GM18951 (cell line): ENCODE measurements at regions not wholly inside any gene's neighbourhood (a gene's known extent, or its start where the extent isn't known, plus 50 kb on each side); places are given as distances from the start of the nearest gene placed in this dataset.
"Not testable (repeated sequence)": the region's sequence is repeated elsewhere in the genome, so short reads cannot be mapped to it uniquely, and the experiment has no call there.

Experiments
- POLR2A ChIP-seq: IDR thresholded peaks from 4 replicates; pipeline ENCODE4 v1.6.1; 2011; ENCODE audit warnings: mild to moderate bottlenecking; ENCODE audit not compliant: insufficient read length, insufficient read depth; ENCODE audit errors: extremely low read depth
- in situ Hi-C: fragments of 300-500 bp; cut with MboI; formaldehyde crosslinking; loops from one replicate; pipeline ENCODE4 v1.12.0; 2022; ENCODE audit warnings: low sequenced_read_pairs, mixed read lengths, inconsistent platforms; ENCODE audit not compliant: unreplicated experiment

GRCh38 chr4:20022471-20022870 is 229.2 kb upstream of the SLIT2 start:
- in situ Hi-C loops, result no loop called here
- TF ChIP-seq POLR2A, result no peak

- in situ Hi-C loops, result no loop called here
- TF ChIP-seq POLR2A, result no peak
Observed at GRCh38 chr4:20020056-20020455, 231.6 kb upstream of the SLIT2 start.

- in situ Hi-C loops, result no loop called here
- no peak for TF ChIP-seq POLR2A
Observed at GRCh38 chr4:20019310-20020015, 232.2 kb upstream of the SLIT2 start.

DNA sequence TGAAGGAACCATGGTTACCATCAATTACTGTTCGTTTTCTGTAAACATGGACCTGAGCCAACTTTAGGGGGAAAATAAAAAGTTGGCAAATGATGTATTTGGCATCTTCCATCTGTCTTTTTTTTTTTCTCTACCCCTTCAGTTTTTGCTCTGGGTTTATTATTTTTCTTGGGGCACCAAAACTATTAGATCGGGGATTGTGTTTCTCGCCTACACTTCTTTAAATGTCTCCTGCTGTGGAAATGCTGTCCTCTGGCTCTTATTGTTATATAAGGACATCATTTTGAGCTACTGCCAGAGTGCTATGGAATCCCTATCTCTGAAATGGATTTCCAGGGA is 234.0 kb upstream of the SLIT2 start:
- in situ Hi-C loops, result no loop called here
- TF ChIP-seq POLR2A, result no peak

DNA sequence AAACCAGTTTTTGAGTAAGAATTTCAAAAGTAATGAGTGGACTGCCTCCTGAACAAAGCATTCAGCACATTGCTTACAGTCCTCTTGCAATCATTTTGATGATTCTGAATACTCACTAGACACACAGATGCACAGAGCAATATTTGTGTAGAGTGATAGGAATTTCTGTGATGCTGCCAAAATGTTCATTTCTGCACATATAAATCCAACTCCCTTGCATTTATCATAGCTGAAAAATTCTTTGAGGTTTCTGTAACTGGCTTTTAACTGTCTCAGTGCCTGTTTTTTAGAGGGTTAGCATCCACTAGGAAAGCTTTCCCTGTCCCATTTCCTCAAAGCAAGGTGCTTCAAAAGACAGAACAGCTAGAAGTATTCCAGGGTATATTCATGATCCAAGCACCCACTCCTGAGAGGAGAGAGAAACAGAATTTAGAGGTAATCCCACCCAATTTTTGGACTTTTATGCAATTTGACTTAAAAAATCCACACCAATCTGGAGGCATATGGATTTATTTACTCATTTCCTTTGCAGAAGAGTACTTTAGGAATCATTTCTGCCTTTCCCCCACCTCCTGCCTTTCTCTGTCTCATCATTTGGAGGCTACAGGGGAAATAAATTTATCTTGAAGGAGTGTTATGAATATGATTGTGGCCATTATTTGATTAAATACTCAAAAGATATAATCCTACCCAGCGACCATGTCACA is 234.5 kb upstream of the SLIT2 start:
- in situ Hi-C loops, result no loop called here

GRCh38 chr4:20015636-20016224 is 236.0 kb upstream of the SLIT2 start:
- no peak for TF ChIP-seq POLR2A
- in situ Hi-C loops, result no loop called here

More for the DNA sequence above, 234.5 kb upstream of the SLIT2 start:
- no peak for TF ChIP-seq POLR2A

DNA sequence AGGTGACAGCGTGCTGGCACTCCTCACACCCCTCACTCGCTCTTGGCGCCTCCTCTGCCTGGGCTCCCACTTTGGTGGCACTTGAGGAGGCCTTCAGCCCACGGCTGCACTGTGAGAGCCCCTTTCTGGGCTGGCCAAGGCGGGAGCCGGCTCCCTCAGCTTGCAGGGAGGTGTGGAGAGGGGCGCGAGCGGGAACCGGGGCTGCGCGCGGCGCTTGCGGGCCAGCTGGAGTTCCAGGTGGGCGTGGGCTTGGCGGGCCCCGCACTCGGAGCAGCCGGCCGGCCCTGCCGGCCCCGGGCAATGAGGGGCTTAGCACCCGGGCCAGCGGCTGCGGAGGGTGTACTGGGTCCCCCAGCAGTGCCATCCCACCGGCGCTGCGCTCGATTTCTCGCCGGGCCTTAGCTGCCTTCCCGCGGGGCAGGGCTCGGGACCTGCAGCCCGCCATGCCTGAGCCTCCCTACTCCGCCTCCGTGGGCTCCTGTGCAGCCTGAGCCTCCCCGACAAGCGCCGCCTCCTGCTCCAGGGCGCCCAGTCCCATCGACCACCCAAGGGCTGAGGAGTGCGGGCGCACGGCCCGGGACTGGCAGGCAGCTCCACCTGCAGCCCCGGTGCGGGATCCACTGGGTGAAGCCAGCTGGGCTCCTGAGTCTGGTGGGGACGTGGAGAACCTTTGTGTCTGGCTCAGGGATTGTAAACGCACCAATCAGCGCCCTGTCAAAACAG is 247.7 kb upstream of the SLIT2 start:
- in situ Hi-C loops, result not testable (repeated sequence)

GRCh38 chr4:19999775-20000414 is 251.8 kb upstream of the SLIT2 start:
- in situ Hi-C loops, result no loop called here
- TF ChIP-seq POLR2A, result no peak

DNA sequence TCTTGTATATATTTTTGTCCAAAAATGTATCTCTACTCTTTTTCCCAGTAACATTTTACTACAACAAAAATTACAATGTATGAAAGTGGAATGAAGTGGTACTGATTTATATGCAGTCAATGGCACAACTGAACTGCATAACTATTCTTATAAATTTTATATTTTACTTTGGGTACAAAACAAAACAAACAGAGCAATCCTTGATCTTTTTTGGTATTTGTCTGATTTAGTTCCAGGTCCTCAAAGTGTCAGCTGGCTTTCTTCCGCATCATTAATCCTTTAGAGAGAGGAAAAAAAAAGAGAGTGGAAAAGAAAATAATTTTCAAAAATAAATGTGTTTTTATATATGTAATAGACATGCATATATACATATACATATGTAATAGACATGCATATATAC is 252.4 kb upstream of the SLIT2 start:
- TF ChIP-seq POLR2A, result no peak
- in situ Hi-C loops, result no loop called here

DNA sequence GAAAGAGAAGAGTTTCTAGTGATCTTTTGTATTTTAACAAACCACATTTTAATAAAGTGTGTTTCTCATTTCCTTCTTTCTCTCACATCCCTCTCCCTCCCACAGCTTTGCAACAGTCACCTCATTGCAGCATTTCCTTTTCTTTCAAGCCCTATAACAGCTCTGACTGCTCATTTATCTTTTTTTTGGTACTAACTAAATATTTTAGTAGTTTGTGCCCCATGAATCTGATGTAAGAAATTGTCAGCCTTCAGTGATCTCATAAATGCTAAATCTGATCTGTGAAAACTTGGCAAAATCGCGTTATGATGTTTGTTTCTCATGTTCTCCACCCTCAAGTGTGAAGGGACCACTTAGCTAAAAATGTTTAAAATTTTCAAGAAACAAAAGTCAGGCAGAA is 258.5 kb upstream of the SLIT2 start:
- no peak for TF ChIP-seq POLR2A
- in situ Hi-C loops, result no loop called here

DNA sequence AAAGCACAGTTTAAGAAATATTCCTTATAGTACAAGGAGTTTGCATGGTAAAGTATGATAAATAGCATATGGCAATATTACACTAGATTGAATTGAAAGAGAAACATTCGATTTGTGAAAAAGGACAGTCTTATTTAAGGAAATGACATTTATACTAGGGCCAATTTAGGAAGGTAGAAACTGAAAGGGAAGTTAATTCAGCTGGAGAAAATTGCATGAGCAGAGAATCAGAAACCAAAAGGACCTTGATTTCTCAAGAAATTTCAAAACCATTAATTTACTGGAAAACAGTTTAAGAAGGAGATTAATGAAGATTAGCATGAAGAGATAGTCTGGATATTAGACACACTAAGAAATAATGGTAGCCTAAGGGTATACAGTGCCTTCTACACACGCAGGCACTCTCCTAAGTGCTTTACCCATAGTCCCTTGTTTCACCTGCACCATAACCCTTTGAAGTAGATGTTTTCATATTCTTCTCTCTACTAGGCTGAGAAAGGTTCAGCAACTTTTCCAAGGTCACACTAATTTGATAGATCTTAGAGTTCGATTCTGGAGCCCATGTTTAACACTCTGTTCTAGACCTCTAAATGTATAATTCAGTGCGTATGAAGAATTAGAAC is 259.1 kb upstream of the SLIT2 start:
- TF ChIP-seq POLR2A, result no peak
- in situ Hi-C loops, result no loop called here

GRCh38 chr4:19987746-19988145 is 264.0 kb upstream of the SLIT2 start:
- TF ChIP-seq POLR2A, result no peak
- in situ Hi-C loops, result no loop called here

GRCh38 chr4:19983072-19983471 is 268.6 kb upstream of the SLIT2 start:
- no peak for TF ChIP-seq POLR2A

More at GRCh38 chr4:19983072-19983471, 268.6 kb upstream of the SLIT2 start:
- in situ Hi-C loops, result no loop called here
